Parathyroid adenoma (tissue), 2 donors: ENCODE measurements at regions not wholly inside any gene's neighbourhood (a gene's known extent, or its start where the extent isn't known, plus 50 kb on each side); places are given as distances from the start of the nearest gene placed in this dataset.

Source experiments
- H2AFZ ChIP-seq: fragments of 300-600 bp; sonication (generic); one replicate; pipeline ENCODE4 v1.7.0; 2017; ENCODE audit warnings: antibody characterized with exemption, mild to moderate bottlenecking
- H3K27ac ChIP-seq: fragments of 300-600 bp; sonication (generic); one replicate; pipeline ENCODE4 v1.7.0; 2017
- H3K27me3 ChIP-seq: fragments of 300-600 bp; sonication (generic); one replicate; pipeline ENCODE4 v1.7.0; 2017; ENCODE audit warnings: low read length; ENCODE audit not compliant: control insufficient read depth, insufficient read depth
- H3K36me3 ChIP-seq: fragments of 300-600 bp; sonication (generic); one replicate; pipeline ENCODE4 v1.7.0; 2017; ENCODE audit warnings: low read length; ENCODE audit not compliant: control insufficient read depth, insufficient read depth
- H3K4me1 ChIP-seq: fragments of 300-600 bp; sonication (generic); one replicate; pipeline ENCODE4 v1.7.0; 2017; ENCODE audit warnings: control low read depth
- H3K4me2 ChIP-seq: fragments of 300-600 bp; sonication (generic); one replicate; pipeline ENCODE4 v1.7.0; 2017; ENCODE audit warnings: low read length
- H3K4me3 ChIP-seq: fragments of 300-600 bp; sonication (generic); one replicate; pipeline ENCODE4 v1.7.0; 2017; ENCODE audit warnings: low read depth, low read length
- H3K79me2 ChIP-seq: fragments of 300-600 bp; sonication (generic); one replicate; pipeline ENCODE4 v1.7.0; 2017; ENCODE audit warnings: control low read depth
- H3K9ac ChIP-seq: fragments of 300-600 bp; sonication (generic); one replicate; pipeline ENCODE4 v1.7.0; 2017; ENCODE audit warnings: mild to moderate bottlenecking
- H3K9me3 ChIP-seq: fragments of 300-600 bp; sonication (generic); one replicate; pipeline ENCODE4 v1.7.0; 2017; ENCODE audit warnings: low read length; ENCODE audit not compliant: control insufficient read depth
- CTCF ChIP-seq: fragments of 300-600 bp; sonication (generic); IDR thresholded peaks from one replicate; pipeline ENCODE4 v1.7.0; 2017; ENCODE audit warnings: antibody characterized with exemption, mild to moderate bottlenecking
- donor health status: primary hyperparathyroidism.

- no peaks in the 10 kb centered on the region for H3K27me3 ChIP-seq
- no peak overlapping the region for H3K4me2 ChIP-seq
- no peaks in the 10 kb centered on the region for H3K9me3 ChIP-seq
- no peak for TF ChIP-seq CTCF
- no peak overlapping the region for H3K27ac ChIP-seq
- H3K36me3 ChIP-seq = no peaks in the 10 kb centered on the region
- no peaks in the 10 kb centered on the region for H3K79me2 ChIP-seq
- H2AFZ ChIP-seq = no peak overlapping the region
- no peak overlapping the region for H3K9ac ChIP-seq
- no peaks in the 10 kb centered on the region for H3K4me1 ChIP-seq
- H3K4me3 ChIP-seq = no peak overlapping the region
Measured at GRCh38 chr18:71252351-71252865, 963.6 kb downstream of the SOCS6 start.

- TF ChIP-seq CTCF = no peak
- H3K27ac ChIP-seq = no peak overlapping the region
- H3K4me3 ChIP-seq = no peak overlapping the region
- H3K27me3 ChIP-seq = no peaks in the 10 kb centered on the region
- H2AFZ ChIP-seq = no peak overlapping the region
- H3K9me3 ChIP-seq = no peaks in the 10 kb centered on the region
- no peak overlapping the region for H3K4me2 ChIP-seq
- H3K36me3 ChIP-seq = no peaks in the 10 kb centered on the region
- no peaks in the 10 kb centered on the region for H3K79me2 ChIP-seq
- H3K4me1 ChIP-seq = no peaks in the 10 kb centered on the region
- H3K9ac ChIP-seq = no peak overlapping the region
Measured at GRCh38 chr18:71250191-71250590, 961.3 kb downstream of the SOCS6 start.

- H3K27ac ChIP-seq = no peak overlapping the region
- H3K4me1 ChIP-seq = no peaks in the 10 kb centered on the region
- H3K4me3 ChIP-seq = no peak overlapping the region
- no peaks in the 10 kb centered on the region for H3K27me3 ChIP-seq
- no peak for TF ChIP-seq CTCF
- no peaks in the 10 kb centered on the region for H3K79me2 ChIP-seq
- no peak overlapping the region for H3K4me2 ChIP-seq
- H3K36me3 ChIP-seq = no peaks in the 10 kb centered on the region
- no peaks in the 10 kb centered on the region for H3K9me3 ChIP-seq
- no peak overlapping the region for H3K9ac ChIP-seq
- no peak overlapping the region for H2AFZ ChIP-seq
Measured at GRCh38 chr18:71249791-71250190, 960.9 kb downstream of the SOCS6 start.

GRCh38 chr18:71242981-71243380 is 954.1 kb downstream of the SOCS6 start:
- H3K9ac ChIP-seq = no peak overlapping the region
- no peaks in the 10 kb centered on the region for H3K79me2 ChIP-seq
- H3K27ac ChIP-seq = no peak overlapping the region
- no peak for TF ChIP-seq CTCF
- no peak overlapping the region for H3K4me3 ChIP-seq
- H2AFZ ChIP-seq = no peak overlapping the region
- no peaks in the 10 kb centered on the region for H3K4me1 ChIP-seq
- no peak overlapping the region for H3K4me2 ChIP-seq
- H3K27me3 ChIP-seq = no peaks in the 10 kb centered on the region
- H3K36me3 ChIP-seq = no peaks in the 10 kb centered on the region
- H3K9me3 ChIP-seq = no peaks in the 10 kb centered on the region

GRCh38 chr18:71238974-71239624 is 950.3 kb downstream of the SOCS6 start:
- Histone ChIP-seq H3K79me2 (no peaks in the 10 kb centered on the region), H3K36me3 (no peaks in the 10 kb centered on the region), H3K27me3 (no peaks in the 10 kb centered on the region), H3K9me3 (no peaks in the 10 kb centered on the region), H3K4me2 (no peak overlapping the region), H3K27ac (no peak overlapping the region), H3K4me3 (no peak overlapping the region), H3K4me1 (no peaks in the 10 kb centered on the region), H2AFZ (no peak overlapping the region), H3K9ac (no peak overlapping the region)
- no peak for TF ChIP-seq CTCF
